ENCODE measurements at regions not wholly inside any gene's neighbourhood (a gene's known extent, or its start where the extent isn't known, plus 50 kb on each side); places are given as distances from the start of the nearest gene placed in this dataset.

DNA sequence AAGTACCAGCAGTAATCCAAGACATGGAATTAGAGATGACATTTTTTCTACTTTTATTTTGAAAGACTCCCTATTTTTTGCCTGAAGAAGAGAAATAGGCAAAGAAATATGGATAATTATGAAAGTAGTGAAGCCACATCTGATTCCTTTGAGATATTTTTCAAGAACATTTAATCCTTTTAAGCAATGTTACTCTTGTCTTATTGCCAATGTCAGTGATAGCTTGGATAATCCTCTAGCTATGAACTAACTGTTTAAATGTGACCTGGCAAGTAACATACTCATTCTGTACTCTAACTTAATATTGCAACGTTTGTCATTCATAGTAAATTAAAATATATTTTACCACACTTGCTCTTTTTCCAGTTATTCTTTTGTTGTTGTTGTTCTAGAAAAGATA is 181.3 kb downstream of the VEGFC start:
- Histone ChIP-seq H3K4me1 (ENCODE audit: low read length) (peaks cover 6% of the 10 kb centered on the region; the same call in 1 of the 2 replicates), H3K9ac (ENCODE audit: low read length) (no peak overlapping the region), H3K9me2 (replicated peaks; ENCODE audit: insufficient read depth, low read length) (no peaks in the 10 kb centered on the region), H2AFZ (ENCODE audit: low read length) (no peak overlapping the region), H3K4me2 (ENCODE audit: low read depth, low read length) (no peak overlapping the region), H4K20me1 (ENCODE audit: insufficient read depth, low read length) (no peaks in the 10 kb centered on the region), H3K4me3 (ENCODE audit: low read length) (no peak overlapping the region), H3K27ac (ENCODE audit: low read length) (no peak overlapping the region), H3F3A (ENCODE audit: insufficient read depth, low read length) (no peaks in the 10 kb centered on the region), H3K9me3 (replicated peaks; ENCODE audit: insufficient read depth, low read length) (no peaks in the 10 kb centered on the region), H3K36me3 (replicated peaks; ENCODE audit: insufficient read depth, low read length) (no peaks in the 10 kb centered on the region), H3K27me3 (replicated peaks; ENCODE audit: insufficient read depth, low read length) (no peaks in the 10 kb centered on the region), H3K79me2 (ENCODE audit: low read length) (no peaks in the 10 kb centered on the region)
- TF ChIP-seq EZH2phosphoT487 (IDR thresholded peaks at IDR 0.05; ENCODE audit: low read length) (no peak), EZH2 (optimal IDR thresholded peaks at IDR 0.05; ENCODE audit: low read depth, low read length) (no peak)
- TF ChIP-seq, protein P1, sequence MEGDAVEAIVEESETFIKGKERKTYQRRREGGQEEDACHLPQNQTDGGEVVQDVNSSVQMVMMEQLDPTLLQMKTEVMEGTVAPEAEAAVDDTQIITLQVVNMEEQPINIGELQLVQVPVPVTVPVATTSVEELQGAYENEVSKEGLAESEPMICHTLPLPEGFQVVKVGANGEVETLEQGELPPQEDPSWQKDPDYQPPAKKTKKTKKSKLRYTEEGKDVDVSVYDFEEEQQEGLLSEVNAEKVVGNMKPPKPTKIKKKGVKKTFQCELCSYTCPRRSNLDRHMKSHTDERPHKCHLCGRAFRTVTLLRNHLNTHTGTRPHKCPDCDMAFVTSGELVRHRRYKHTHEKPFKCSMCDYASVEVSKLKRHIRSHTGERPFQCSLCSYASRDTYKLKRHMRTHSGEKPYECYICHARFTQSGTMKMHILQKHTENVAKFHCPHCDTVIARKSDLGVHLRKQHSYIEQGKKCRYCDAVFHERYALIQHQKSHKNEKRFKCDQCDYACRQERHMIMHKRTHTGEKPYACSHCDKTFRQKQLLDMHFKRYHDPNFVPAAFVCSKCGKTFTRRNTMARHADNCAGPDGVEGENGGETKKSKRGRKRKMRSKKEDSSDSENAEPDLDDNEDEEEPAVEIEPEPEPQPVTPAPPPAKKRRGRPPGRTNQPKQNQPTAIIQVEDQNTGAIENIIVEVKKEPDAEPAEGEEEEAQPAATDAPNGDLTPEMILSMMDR (IDR thresholded peaks at IDR 0.05; ENCODE audit: low read length): no peak
- DNase-seq: no peak

DNA sequence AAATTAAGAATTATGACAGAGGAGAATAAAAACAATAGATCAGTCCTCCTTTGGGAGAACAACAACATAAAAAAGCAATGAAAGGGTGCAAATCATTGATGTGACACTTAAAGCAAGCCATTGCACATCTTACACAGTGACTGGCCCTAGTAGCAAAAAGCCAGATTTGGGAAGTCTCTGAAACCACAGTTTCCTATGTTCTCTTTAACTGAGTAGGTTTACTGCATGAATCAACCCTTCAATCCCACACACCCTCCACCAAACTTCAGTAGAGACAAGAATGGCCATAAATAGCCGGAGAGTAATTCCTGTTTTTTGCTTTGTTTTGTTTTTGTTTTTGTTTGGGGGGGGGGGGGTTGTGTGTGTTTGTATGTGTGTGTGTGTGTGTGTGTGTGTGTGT is 180.8 kb downstream of the VEGFC start:
- Histone ChIP-seq H3K36me3 (replicated peaks; ENCODE audit: insufficient read depth, low read length) (no peaks in the 10 kb centered on the region), H3K4me2 (ENCODE audit: low read depth, low read length) (no peak overlapping the region), H3K9ac (ENCODE audit: low read length) (no peak overlapping the region), H3K4me1 (ENCODE audit: low read length) (peaks cover 6% of the 10 kb centered on the region; the same call in 1 of the 2 replicates), H3F3A (ENCODE audit: insufficient read depth, low read length) (no peaks in the 10 kb centered on the region), H2AFZ (ENCODE audit: low read length) (no peak overlapping the region), H3K4me3 (ENCODE audit: low read length) (no peak overlapping the region), H3K79me2 (ENCODE audit: low read length) (no peaks in the 10 kb centered on the region), H3K9me3 (replicated peaks; ENCODE audit: insufficient read depth, low read length) (no peaks in the 10 kb centered on the region), H3K27me3 (replicated peaks; ENCODE audit: insufficient read depth, low read length) (no peaks in the 10 kb centered on the region), H3K27ac (ENCODE audit: low read length) (no peak overlapping the region), H3K9me2 (replicated peaks; ENCODE audit: insufficient read depth, low read length) (no peaks in the 10 kb centered on the region), H4K20me1 (ENCODE audit: insufficient read depth, low read length) (no peaks in the 10 kb centered on the region)
- no peak for TF ChIP-seq EZH2 (optimal IDR thresholded peaks at IDR 0.05; ENCODE audit: low read depth, low read length)
- TF ChIP-seq, protein P1 (IDR thresholded peaks at IDR 0.05; ENCODE audit: low read length): no peak
- no peak for TF ChIP-seq EZH2phosphoT487 (IDR thresholded peaks at IDR 0.05; ENCODE audit: low read length)
- DNase-seq: peak; percentile 18

DNA sequence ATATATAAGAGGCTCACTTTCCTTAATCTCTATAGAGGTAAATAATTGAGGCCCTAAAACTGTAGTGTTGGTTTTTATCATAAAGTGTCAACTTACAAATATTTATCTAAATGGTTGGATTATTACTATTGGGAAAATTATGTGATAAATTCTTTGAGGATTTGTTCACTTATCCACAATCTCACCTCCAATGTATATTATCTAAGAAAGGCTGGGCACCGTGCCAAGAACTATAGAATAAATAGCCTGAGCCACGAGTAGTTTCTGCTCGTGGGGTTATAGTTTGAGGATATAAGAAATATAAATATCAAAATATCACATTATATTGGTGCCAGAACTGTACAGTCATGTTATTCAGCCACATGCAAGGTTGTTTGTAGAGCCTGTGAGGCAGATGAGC is 177.9 kb downstream of the VEGFC start:
- H2AFZ ChIP-seq (ENCODE audit: low read length): no peak overlapping the region
- H3K9me2 ChIP-seq (replicated peaks; ENCODE audit: insufficient read depth, low read length): no peaks in the 10 kb centered on the region
- no peak overlapping the region for H3K4me3 ChIP-seq (ENCODE audit: low read length)
- no peak overlapping the region for H3K4me2 ChIP-seq (ENCODE audit: low read depth, low read length)
- no peaks in the 10 kb centered on the region for H4K20me1 ChIP-seq (ENCODE audit: insufficient read depth, low read length)
- H3K36me3 ChIP-seq (replicated peaks; ENCODE audit: insufficient read depth, low read length): no peaks in the 10 kb centered on the region
- H3K9me3 ChIP-seq (replicated peaks; ENCODE audit: insufficient read depth, low read length): no peaks in the 10 kb centered on the region
- H3K79me2 ChIP-seq (ENCODE audit: low read length): no peaks in the 10 kb centered on the region
- no peaks in the 10 kb centered on the region for H3K27me3 ChIP-seq (replicated peaks; ENCODE audit: insufficient read depth, low read length)
- no peaks in the 10 kb centered on the region for H3F3A ChIP-seq (ENCODE audit: insufficient read depth, low read length)
- TF ChIP-seq EZH2 (optimal IDR thresholded peaks at IDR 0.05; ENCODE audit: low read depth, low read length) (no peak), EZH2phosphoT487 (IDR thresholded peaks at IDR 0.05; ENCODE audit: low read length) (no peak)
- TF ChIP-seq, protein P1 (IDR thresholded peaks at IDR 0.05; ENCODE audit: low read length): no peak
- peaks cover 6% of the 10 kb centered on the region; the same call in 1 of the 2 replicates for H3K4me1 ChIP-seq (ENCODE audit: low read length)
- H3K27ac ChIP-seq (ENCODE audit: low read length): no peak overlapping the region
- H3K9ac ChIP-seq (ENCODE audit: low read length): no peak overlapping the region
- DNase-seq: no peak
